SK-N-SH treated with all-trans-retinoic acid at 6 μM for 48 hours (cell line): ENCODE measurements at regions not wholly inside any gene's neighbourhood (a gene's known extent, or its start where the extent isn't known, plus 50 kb on each side); places are given as distances from the start of the nearest gene placed in this dataset.

Experiments used
- ATAC-seq: fragments of 200-7000 bp; cut with Tn5 transposase; 3 replicates; pipeline ENCODE4 v1.9.1; 2020; ENCODE audit warnings: mild to moderate bottlenecking, moderate library complexity
- ARNTL ChIP-seq: fragments of 450-650 bp; formaldehyde crosslinking; IDR thresholded peaks from 2 replicates; pipeline ENCODE4 v1.5.0; 2020; ENCODE audit warnings: low read depth, mild to moderate bottlenecking, moderate library complexity, borderline replicate concordance
- BACH2 ChIP-seq: fragments of 250-450 bp; sonication (Bioruptor Pico); IDR thresholded peaks from 2 replicates; pipeline ENCODE4 v1.9.0; 2021; ENCODE audit warnings: mild to moderate bottlenecking, borderline replicate concordance
- CSDC2 ChIP-seq: fragments of 250-450 bp; sonication (Bioruptor Pico); IDR thresholded peaks from 2 replicates; pipeline ENCODE4 v1.5.0; 2020; ENCODE audit warnings: mild to moderate bottlenecking, moderate library complexity
- ESRRG ChIP-seq: fragments of 250-450 bp; sonication (Bioruptor Pico); IDR thresholded peaks from 2 replicates; pipeline ENCODE4 v1.6.1; 2021; ENCODE audit warnings: mild to moderate bottlenecking
- GLIS3 ChIP-seq: fragments of 250-450 bp; sonication (Bioruptor Pico); IDR thresholded peaks from 2 replicates; pipeline ENCODE4 v1.5.0; 2020; ENCODE audit warnings: mild to moderate bottlenecking, moderate library complexity
- PPARA ChIP-seq: fragments of 250-450 bp; sonication (Bioruptor Pico); IDR thresholded peaks from 2 replicates; pipeline ENCODE4 v1.5.0; 2020; ENCODE audit warnings: mild to moderate bottlenecking, borderline replicate concordance
- RARB ChIP-seq: fragments of 250-450 bp; sonication (Bioruptor Pico); IDR thresholded peaks from 2 replicates; pipeline ENCODE4 v1.8.0; 2021; ENCODE audit warnings: mild to moderate bottlenecking, moderate library complexity
- SNAI2 ChIP-seq: fragments of 250-450 bp; sonication (Bioruptor Pico); IDR thresholded peaks from 2 replicates; pipeline ENCODE4 v1.5.0; 2020; ENCODE audit warnings: mild to moderate bottlenecking, moderate library complexity
- ZC3H10 ChIP-seq: fragments of 250-450 bp; sonication (Bioruptor Pico); IDR thresholded peaks from 2 replicates; pipeline ENCODE4 v1.5.1; 2021; ENCODE audit warnings: mild to moderate bottlenecking, moderate library complexity
- ZFP3 ChIP-seq: fragments of 250-450 bp; sonication (Bioruptor Pico); IDR thresholded peaks from 2 replicates; pipeline ENCODE4 v1.5.0; 2020; ENCODE audit warnings: mild to moderate bottlenecking, moderate library complexity
- ZFP30 ChIP-seq: fragments of 450-650 bp; formaldehyde crosslinking; IDR thresholded peaks from 2 replicates; pipeline ENCODE4 v1.5.0; 2022; ENCODE audit warnings: mild to moderate bottlenecking, moderate library complexity
- ZNF70 ChIP-seq: fragments of 450-650 bp; formaldehyde crosslinking; IDR thresholded peaks from 2 replicates; pipeline ENCODE4 v1.5.0; 2020; ENCODE audit warnings: mild to moderate bottlenecking, moderate library complexity
- ZNF8 ChIP-seq: fragments of 450-650 bp; formaldehyde crosslinking; IDR thresholded peaks from 2 replicates; pipeline ENCODE4 v1.5.0; 2020; ENCODE audit warnings: mild to moderate bottlenecking, moderate library complexity
- TF ChIP-seq, protein P1 (sequence below): fragments of 250-450 bp; sonication (Bioruptor Pico); IDR thresholded peaks from 2 replicates; pipeline ENCODE4 v1.5.1; 2020; ENCODE audit warnings: low read depth, mild to moderate bottlenecking, moderate library complexity
- TF ChIP-seq, protein P2 (sequence below): fragments of 250-450 bp; sonication (Bioruptor Pico); IDR thresholded peaks from 2 replicates; pipeline ENCODE4 v1.5.1; 2021; ENCODE audit warnings: mild to moderate bottlenecking, moderate library complexity
- TF ChIP-seq, protein P3 (sequence below): fragments of 250-450 bp; sonication (Bioruptor Pico); IDR thresholded peaks from 2 replicates; pipeline ENCODE4 v1.8.0; 2020; ENCODE audit warnings: mild to moderate bottlenecking, moderate library complexity, borderline replicate concordance

DNA sequence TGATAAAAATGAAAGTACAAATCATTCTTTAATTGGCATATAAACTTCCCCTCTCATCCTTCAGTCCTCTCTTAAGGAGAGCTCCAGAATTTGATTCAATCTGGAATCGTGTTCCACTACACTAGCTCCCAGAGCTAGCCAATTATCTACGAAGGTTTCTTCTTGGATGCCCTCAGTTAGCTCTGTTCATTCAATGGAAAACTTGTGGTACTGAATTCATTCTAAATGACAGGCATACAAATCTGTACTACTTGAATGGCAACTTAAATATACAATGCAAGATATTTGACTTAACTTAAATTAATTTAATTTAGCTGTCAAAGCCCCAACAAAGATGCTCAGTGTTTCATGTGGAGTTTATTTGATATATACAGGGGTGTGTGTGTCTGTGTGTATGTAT, 1474.2 kb upstream of the CELF4 start (continued):
- TF ChIP-seq ESRRG (CRISPR knock-in tag) (no peak), ZNF70 (no peak), BACH2 (CRISPR knock-in tag) (no peak)
- TF ChIP-seq, protein P1, sequence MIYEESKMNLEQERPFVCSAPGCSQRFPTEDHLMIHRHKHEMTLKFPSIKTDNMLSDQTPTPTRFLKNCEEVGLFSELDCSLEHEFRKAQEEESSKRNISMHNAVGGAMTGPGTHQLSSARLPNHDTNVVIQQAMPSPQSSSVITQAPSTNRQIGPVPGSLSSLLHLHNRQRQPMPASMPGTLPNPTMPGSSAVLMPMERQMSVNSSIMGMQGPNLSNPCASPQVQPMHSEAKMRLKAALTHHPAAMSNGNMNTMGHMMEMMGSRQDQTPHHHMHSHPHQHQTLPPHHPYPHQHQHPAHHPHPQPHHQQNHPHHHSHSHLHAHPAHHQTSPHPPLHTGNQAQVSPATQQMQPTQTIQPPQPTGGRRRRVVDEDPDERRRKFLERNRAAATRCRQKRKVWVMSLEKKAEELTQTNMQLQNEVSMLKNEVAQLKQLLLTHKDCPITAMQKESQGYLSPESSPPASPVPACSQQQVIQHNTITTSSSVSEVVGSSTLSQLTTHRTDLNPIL = no peak

DNA sequence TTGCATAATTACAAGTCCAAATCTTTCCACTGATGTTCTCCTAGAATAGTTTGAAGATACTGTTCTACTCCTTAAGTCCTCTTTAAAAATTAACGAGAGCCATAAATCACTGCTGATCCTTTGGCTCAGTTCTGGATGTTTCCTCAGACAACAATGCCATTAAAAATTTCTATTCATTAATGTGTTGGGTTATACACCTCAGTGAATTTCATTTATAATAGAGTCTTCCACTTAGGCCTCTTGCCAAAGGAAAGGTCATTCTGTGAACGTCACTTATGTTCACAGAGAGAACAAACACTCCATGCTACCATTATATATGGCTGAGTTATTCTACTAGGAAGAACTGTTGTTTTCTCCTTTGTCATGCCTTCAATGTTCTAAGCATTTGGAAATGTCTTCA, 1472.3 kb upstream of the CELF4 start:
- ATAC-seq = no peak
- no peak for TF ChIP-seq GLIS3 (CRISPR knock-in tag)
- TF ChIP-seq ZFP30 (CRISPR knock-in tag) = no peak
- no peak for TF ChIP-seq ZNF70
- TF ChIP-seq, protein P2, sequence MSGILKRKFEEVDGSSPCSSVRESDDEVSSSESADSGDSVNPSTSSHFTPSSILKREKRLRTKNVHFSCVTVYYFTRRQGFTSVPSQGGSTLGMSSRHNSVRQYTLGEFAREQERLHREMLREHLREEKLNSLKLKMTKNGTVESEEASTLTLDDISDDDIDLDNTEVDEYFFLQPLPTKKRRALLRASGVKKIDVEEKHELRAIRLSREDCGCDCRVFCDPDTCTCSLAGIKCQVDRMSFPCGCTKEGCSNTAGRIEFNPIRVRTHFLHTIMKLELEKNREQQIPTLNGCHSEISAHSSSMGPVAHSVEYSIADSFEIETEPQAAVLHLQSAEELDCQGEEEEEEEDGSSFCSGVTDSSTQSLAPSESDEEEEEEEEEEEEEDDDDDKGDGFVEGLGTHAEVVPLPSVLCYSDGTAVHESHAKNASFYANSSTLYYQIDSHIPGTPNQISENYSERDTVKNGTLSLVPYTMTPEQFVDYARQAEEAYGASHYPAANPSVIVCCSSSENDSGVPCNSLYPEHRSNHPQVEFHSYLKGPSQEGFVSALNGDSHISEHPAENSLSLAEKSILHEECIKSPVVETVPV (CRISPR knock-in tag) = no peak
- TF ChIP-seq ZC3H10 = no peak

DNA sequence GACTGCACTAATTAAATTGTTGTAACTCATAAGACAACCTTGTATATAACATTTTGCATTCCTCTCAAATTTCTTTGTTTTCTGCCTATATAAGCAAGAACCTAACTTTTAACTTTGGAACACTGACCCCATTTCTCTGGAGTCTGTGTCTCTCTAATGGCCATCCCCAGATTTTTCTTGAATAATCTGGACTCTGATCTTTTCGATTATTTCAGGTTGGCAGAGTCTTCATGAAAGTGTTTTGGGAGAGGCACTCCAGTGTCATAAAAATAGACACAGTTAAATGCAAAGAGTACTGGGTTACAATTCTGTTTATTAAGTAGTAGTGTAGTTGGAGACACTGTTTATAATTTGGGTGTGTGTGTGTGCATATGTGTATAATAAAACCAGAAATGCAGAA, 1467.7 kb upstream of the CELF4 start:
- no peak for ATAC-seq
- TF ChIP-seq ZFP3 (CRISPR knock-in tag) = no peak
- no peak for TF ChIP-seq BACH2 (CRISPR knock-in tag)
- no peak for TF ChIP-seq SNAI2 (CRISPR knock-in tag)
- TF ChIP-seq, protein P1 = no peak
- TF ChIP-seq, protein P3, sequence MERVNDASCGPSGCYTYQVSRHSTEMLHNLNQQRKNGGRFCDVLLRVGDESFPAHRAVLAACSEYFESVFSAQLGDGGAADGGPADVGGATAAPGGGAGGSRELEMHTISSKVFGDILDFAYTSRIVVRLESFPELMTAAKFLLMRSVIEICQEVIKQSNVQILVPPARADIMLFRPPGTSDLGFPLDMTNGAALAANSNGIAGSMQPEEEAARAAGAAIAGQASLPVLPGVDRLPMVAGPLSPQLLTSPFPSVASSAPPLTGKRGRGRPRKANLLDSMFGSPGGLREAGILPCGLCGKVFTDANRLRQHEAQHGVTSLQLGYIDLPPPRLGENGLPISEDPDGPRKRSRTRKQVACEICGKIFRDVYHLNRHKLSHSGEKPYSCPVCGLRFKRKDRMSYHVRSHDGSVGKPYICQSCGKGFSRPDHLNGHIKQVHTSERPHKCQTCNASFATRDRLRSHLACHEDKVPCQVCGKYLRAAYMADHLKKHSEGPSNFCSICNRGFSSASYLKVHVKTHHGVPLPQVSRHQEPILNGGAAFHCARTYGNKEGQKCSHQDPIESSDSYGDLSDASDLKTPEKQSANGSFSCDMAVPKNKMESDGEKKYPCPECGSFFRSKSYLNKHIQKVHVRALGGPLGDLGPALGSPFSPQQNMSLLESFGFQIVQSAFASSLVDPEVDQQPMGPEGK (CRISPR knock-in tag) = no peak
- no peak for TF ChIP-seq PPARA (CRISPR knock-in tag)
- TF ChIP-seq, protein P2 (CRISPR knock-in tag) = no peak
- no peak for TF ChIP-seq RARB (CRISPR knock-in tag)

DNA sequence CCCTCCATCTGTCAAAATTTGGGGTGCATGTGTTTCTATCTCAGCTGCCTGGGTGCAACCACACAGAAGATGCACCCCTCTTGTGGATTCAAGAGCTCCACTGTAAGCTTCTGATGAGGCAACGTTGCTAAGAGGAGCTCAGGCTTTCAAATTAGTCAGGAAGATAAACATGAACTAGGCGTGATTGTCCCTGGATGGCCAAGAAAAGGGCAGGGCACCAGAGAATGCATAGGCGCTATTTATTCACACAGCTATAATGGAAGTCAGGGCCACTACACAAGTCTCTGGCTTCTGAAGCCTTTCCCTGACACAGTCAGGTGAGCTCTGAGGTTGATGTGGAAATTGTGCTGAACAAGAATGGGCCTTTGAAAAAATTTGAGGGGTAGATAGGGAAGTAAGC, 1466.0 kb upstream of the CELF4 start:
- no peak for ATAC-seq
- TF ChIP-seq, protein P2 (CRISPR knock-in tag) = no peak
- TF ChIP-seq ZFP3 (CRISPR knock-in tag) (no peak), ZNF8 (CRISPR knock-in tag) (no peak), PPARA (CRISPR knock-in tag) (no peak), ARNTL (CRISPR knock-in tag) (no peak), CSDC2 (CRISPR knock-in tag) (no peak), BACH2 (CRISPR knock-in tag) (no peak), ZC3H10 (no peak)
- TF ChIP-seq, protein P1 = no peak
